ENCODE measurements at regions not wholly inside any gene's neighbourhood (a gene's known extent, or its start where the extent isn't known, plus 50 kb on each side); places are given as distances from the start of the nearest gene placed in this dataset.

DNA sequence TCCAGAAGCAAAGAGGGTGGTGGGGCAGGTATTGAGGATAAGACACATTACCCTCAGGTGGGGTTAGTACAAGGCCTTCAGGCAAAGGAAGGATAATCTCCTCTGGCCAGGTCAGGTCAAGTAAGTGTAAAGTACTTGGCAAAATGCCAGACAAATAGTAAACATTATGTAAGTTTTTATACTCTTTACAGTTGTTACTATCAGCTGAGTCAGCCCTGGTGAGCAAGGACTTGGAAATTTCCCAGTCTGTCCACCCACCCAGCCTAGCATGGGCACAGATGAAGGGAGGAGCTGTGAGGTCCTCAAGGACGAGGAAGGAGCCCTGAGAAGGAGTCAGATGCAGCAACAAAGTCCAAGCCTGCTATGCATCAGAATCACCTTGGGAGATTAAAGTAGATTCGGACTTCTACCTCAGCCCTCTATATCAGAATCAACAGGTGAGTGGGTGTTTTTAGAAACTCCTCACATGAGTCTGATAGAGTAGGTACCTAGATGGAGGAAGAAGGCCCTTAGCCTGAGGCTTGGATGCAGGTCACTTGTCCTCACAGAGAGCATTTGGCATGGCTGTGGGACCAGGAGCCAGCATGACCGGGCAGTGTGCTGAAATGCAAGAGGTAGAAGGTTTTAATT lies 50.2 kb upstream of the BARX1 start:
- Histone ChIP-seq H3K36me3 (no peaks in the 10 kb centered on the region), H3K9me3 (no peaks in the 10 kb centered on the region), H3K27ac (no peak overlapping the region), H3K4me1 (no peaks in the 10 kb centered on the region), H3K27me3 (no peaks in the 10 kb centered on the region), H3K4me3 (no peak overlapping the region)
- TF ChIP-seq POLR2A (IDR thresholded peaks at IDR 0.05), result no peak
- TF ChIP-seq, protein P1, sequence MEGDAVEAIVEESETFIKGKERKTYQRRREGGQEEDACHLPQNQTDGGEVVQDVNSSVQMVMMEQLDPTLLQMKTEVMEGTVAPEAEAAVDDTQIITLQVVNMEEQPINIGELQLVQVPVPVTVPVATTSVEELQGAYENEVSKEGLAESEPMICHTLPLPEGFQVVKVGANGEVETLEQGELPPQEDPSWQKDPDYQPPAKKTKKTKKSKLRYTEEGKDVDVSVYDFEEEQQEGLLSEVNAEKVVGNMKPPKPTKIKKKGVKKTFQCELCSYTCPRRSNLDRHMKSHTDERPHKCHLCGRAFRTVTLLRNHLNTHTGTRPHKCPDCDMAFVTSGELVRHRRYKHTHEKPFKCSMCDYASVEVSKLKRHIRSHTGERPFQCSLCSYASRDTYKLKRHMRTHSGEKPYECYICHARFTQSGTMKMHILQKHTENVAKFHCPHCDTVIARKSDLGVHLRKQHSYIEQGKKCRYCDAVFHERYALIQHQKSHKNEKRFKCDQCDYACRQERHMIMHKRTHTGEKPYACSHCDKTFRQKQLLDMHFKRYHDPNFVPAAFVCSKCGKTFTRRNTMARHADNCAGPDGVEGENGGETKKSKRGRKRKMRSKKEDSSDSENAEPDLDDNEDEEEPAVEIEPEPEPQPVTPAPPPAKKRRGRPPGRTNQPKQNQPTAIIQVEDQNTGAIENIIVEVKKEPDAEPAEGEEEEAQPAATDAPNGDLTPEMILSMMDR (IDR thresholded peaks at IDR 0.05), result no peak
- intact Hi-C loops (cut with DNase I), result no loop called here
- ATAC-seq (no peak), DNase-seq (no peak)
- WGBS (ENCODE audit: insufficient coverage, low coverage, low lambda C conversion rate, missing lambda C conversion rate), result 94% methylated on average over 3 of the region's 3 CpGs

Data from right lobe of liver (tissue), 6 donors.